ENCODE measurements at regions not wholly inside any gene's neighbourhood (a gene's known extent, or its start where the extent isn't known, plus 50 kb on each side); places are given as distances from the start of the nearest gene placed in this dataset.

DNA sequence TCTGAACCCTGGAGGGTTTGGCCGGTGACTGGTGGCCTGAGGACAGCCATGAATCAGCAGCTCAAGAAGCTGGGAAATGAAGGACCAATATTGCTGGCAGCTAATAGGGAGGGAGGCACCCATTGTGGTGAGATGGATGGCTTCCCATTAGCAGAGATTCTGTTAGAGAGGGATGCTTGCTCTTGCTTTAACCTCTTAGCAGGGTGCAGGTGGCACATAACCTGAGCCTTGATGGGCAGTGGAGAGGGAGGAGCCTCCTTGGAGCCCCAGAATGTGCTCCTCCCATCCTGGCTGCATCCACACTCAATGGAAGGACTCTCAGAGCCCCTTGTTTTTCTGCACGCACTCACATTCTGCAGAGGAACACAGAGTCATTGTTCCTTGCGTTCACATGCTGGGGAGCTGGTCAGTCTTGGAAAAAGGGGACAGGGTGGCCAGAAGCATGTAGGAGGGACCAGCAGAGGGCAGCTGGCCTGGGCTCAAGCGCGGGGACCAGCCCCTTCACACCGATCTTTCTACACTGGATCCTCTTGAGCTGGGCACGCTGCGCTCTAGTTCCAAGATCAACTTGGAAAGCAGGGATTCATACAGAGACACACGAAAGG lies 161.8 kb downstream of the MED10 start:
- TF ChIP-seq, protein P1, sequence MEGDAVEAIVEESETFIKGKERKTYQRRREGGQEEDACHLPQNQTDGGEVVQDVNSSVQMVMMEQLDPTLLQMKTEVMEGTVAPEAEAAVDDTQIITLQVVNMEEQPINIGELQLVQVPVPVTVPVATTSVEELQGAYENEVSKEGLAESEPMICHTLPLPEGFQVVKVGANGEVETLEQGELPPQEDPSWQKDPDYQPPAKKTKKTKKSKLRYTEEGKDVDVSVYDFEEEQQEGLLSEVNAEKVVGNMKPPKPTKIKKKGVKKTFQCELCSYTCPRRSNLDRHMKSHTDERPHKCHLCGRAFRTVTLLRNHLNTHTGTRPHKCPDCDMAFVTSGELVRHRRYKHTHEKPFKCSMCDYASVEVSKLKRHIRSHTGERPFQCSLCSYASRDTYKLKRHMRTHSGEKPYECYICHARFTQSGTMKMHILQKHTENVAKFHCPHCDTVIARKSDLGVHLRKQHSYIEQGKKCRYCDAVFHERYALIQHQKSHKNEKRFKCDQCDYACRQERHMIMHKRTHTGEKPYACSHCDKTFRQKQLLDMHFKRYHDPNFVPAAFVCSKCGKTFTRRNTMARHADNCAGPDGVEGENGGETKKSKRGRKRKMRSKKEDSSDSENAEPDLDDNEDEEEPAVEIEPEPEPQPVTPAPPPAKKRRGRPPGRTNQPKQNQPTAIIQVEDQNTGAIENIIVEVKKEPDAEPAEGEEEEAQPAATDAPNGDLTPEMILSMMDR (conservative IDR thresholded peaks at IDR 0.05; ENCODE audit: low read length), result no peak
- no peak overlapping the region for H3K4me3 ChIP-seq (ENCODE audit: low read length)
- DNase-seq (ENCODE audit: low read depth), result no peak

DNA sequence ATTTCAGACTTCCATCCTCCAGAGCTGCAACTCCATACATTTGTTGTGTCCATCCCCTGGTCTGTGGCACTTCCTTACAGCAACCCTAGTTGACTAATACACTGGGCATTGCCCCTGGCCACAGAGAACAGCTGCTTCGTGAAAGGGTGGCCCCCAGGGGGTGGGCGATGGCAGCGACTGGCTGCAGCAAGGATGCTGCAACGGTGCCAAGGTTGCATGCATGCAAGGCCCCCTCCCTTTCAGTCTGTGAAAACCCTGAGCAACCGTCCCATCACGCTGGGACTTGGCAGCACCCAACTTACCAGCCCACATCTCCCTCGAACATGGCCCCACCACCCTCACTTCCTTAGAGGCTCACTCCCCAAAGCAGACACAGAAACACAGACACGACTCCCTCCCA lies 162.5 kb downstream of the MED10 start:
- DNase-seq (ENCODE audit: low read depth), result no peak
- no peak overlapping the region for H3K4me3 ChIP-seq (ENCODE audit: low read length)
- TF ChIP-seq, protein P1 (conservative IDR thresholded peaks at IDR 0.05; ENCODE audit: low read length), result no peak

DNA sequence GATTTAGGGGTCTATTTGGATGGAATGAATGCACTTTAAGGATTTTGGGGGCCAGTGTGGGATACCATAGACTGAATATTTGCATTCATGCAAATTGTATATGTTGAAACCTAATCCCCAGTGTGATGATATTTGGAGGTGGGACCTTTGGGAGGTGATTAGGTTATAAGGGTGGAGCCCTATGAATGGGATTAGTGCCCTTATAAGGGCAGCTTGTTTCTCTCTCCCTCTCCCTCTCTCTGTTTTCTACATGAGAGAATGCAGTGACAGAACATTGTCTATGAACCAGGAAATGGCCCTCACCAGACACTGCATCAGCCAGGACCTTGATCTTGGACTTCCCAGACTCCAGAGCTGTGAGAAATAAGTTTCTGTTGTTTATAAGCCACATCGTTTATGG lies 166.1 kb downstream of the MED10 start:
- H3K4me3 ChIP-seq (ENCODE audit: low read length), result no peak overlapping the region
- TF ChIP-seq, protein P1 (conservative IDR thresholded peaks at IDR 0.05; ENCODE audit: low read length), result no peak
- DNase-seq (ENCODE audit: low read depth), result no peak

DNA sequence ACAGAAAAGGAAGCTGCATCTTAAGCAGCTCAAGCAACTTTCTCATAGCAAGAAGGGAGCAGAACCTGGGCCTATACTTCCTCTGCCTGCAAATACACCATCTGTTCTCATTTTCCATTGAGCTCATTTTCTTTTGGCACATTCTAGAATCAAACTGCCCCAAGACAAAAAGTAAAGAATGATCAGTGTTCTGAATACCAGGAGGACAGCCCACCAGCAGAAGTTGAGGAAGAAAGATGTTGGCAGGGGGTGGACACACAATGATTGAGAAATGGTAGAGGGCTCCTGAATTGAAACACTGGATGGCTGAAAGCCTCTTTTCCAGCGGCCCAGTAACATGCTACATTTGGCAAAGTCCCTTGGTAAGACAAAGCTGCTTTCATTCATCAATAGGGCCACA lies 171.8 kb downstream of the MED10 start:
- no peak overlapping the region for H3K4me3 ChIP-seq (ENCODE audit: low read length)
- TF ChIP-seq, protein P1 (conservative IDR thresholded peaks at IDR 0.05; ENCODE audit: low read length), result no peak
- DNase-seq (ENCODE audit: low read depth), result no peak

DNA sequence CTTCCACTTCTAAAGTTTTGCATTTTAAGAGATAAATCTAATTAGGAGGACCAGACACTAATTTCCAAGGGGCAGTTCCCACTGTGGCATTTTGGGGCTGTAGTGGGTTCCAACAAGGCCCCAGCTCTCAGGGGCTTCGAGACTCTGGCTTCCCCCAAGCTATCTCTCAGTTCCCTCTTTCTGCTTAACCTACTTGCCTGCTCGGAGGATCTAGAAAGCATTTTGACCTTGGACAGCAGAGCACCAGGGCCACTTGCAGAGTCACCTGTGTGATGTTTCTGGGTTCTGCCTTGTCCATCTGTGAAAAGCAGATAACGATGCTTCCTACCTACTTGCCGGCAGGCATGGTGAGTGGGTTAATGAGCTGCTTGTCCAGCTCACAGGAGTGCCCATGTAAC lies 175.4 kb downstream of the MED10 start:
- TF ChIP-seq, protein P1 (conservative IDR thresholded peaks at IDR 0.05; ENCODE audit: low read length), result no peak
- H3K4me3 ChIP-seq (ENCODE audit: low read length), result no peak overlapping the region
- no peak for DNase-seq (ENCODE audit: low read depth)

DNA sequence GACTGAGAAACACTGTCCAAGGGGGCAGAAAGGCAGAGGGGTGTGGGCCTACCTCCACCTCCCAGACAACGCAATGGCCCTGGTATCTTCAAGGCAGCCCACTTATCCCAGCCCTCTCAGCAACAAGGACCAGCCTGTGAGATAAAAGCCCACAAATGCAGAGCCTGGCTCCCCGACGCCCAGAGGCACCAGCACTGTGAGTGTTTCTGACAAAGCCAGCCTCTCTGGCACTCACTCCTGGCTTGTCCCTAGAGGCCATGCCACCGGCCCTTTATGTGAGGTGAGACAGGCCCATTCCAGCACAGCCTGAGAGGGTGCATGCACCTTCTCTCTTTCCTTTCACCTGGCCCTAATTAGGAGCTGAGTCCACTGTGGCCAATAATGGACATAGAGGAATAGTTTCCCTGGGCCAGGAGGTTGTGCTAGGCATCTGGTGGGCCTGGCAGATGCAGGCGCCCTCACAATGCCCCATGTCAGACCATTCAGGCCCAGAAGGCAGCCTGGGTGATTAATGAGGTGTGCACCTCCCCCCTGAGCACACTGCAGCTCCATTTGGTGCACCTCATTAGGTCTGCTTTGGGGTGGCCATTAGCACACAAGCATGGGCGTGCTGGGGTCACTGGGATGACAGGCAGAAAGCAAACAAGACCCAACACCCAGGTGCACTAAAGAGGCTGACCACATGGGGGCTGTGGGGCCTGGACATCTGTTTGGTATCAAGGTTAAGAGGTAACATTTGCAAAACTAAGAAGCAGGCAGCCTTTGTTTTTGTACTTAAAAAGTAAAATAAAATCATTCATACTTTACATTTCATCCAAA lies 176.0 kb downstream of the MED10 start:
- TF ChIP-seq, protein P1 (conservative IDR thresholded peaks at IDR 0.05; ENCODE audit: low read length), result no peak
- DNase-seq (ENCODE audit: low read depth), result no peak
- no peak overlapping the region for H3K4me3 ChIP-seq (ENCODE audit: low read length)

DNA sequence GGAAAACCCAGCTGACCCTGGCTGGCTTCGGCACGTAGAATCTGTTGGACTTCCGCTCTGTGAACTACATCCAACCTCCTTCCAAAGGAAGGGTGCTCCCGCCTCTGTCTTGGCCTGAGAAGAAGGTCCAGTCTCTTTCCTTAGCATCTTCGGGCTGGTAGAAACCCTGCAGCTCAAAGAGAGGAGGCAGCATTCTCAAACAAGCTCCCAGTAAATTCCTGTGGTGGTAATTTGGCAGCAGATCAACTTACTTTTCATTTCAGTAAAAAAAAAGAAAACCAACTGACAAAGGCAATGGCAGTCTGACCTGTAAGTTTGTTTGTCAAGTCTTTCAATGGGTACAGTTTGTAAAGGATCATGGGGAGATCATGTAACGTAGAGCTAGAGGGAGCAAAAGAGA lies 176.7 kb downstream of the MED10 start:
- no peak overlapping the region for H3K4me3 ChIP-seq (ENCODE audit: low read length)
- TF ChIP-seq, protein P1 (conservative IDR thresholded peaks at IDR 0.05; ENCODE audit: low read length), result peak; percentile 35
- peak; percentile 53 for DNase-seq (ENCODE audit: low read depth)
